Stimulated activated CD8-positive, alpha-beta memory T cell treated with anti-CD3 and anti-CD28 coated beads, Interleukin-4, amount 100 ng/mL, for 48 hours (primary cell): ENCODE measurements at regions not wholly inside any gene's neighbourhood (a gene's known extent, or its start where the extent isn't known, plus 50 kb on each side); places are given as distances from the start of the nearest gene placed in this dataset.
"Not testable (repeated sequence)": the region's sequence is repeated elsewhere in the genome, so short reads cannot be mapped to it uniquely, and the experiment has no call there.

Source experiments
- DNase-seq: peaks from one replicate; pipeline ENCODE4 v3.0.0-alpha.2; 2020

GRCh38 chr3:144968750-144969350 lies 997.2 kb downstream of the DIPK2A start:
- DNase-seq: no peak

GRCh38 chr3:144984481-144984880 lies 1012.9 kb downstream of the DIPK2A start:
- DNase-seq: not testable (repeated sequence)

GRCh38 chr3:144989807-144990206 lies 1018.2 kb downstream of the DIPK2A start:
- no peak for DNase-seq

GRCh38 chr3:144995856-144996255 lies 1024.2 kb downstream of the DIPK2A start:
- DNase-seq: no peak

- DNase-seq: no peak
Observed at GRCh38 chr3:145005427-145005826, 1033.8 kb downstream of the DIPK2A start.

GRCh38 chr3:145006271-145006670 lies 1034.6 kb downstream of the DIPK2A start:
- no peak for DNase-seq

GRCh38 chr3:145013931-145014330 lies 1042.3 kb downstream of the DIPK2A start:
- DNase-seq: no peak

- no peak for DNase-seq
Observed at GRCh38 chr3:145015253-145015652, 1043.6 kb downstream of the DIPK2A start.

GRCh38 chr3:145017959-145018358 lies 1046.3 kb downstream of the DIPK2A start:
- DNase-seq: no peak

GRCh38 chr3:145022447-145022846 lies 1050.8 kb downstream of the DIPK2A start:
- no peak for DNase-seq

GRCh38 chr3:145024700-145025099 lies 1053.1 kb downstream of the DIPK2A start:
- DNase-seq: no peak

GRCh38 chr3:145027186-145027585 lies 1055.6 kb downstream of the DIPK2A start:
- DNase-seq: not testable (repeated sequence)

- DNase-seq: no peak
Observed at GRCh38 chr3:145032791-145033190, 1061.2 kb downstream of the DIPK2A start.

- no peak for DNase-seq
Observed at GRCh38 chr3:145035682-145036081, 1064.1 kb downstream of the DIPK2A start.

GRCh38 chr3:145054055-145054454 lies 1082.4 kb downstream of the DIPK2A start:
- not testable (repeated sequence) for DNase-seq

- DNase-seq: no peak
Observed at GRCh38 chr3:145055375-145056076, 1083.9 kb downstream of the DIPK2A start.

GRCh38 chr3:145058483-145058882 lies 1086.9 kb downstream of the DIPK2A start:
- DNase-seq: no peak

- no peak for DNase-seq
Observed at GRCh38 chr3:145063616-145064015, 1092.0 kb downstream of the DIPK2A start.

GRCh38 chr3:145070795-145071194 lies 1090.2 kb downstream of the PLOD2 start:
- no peak for DNase-seq

GRCh38 chr3:145079436-145079835 lies 1081.5 kb downstream of the PLOD2 start:
- no peak for DNase-seq

GRCh38 chr3:145087038-145087437 lies 1073.9 kb downstream of the PLOD2 start:
- DNase-seq: no peak

GRCh38 chr3:145088917-145089316 lies 1072.1 kb downstream of the PLOD2 start:
- no peak for DNase-seq

- DNase-seq: no peak
Observed at GRCh38 chr3:145089337-145089736, 1071.6 kb downstream of the PLOD2 start.

GRCh38 chr3:145094355-145094941 lies 1066.5 kb downstream of the PLOD2 start:
- no peak for DNase-seq
